GM06990 (cell line): ENCODE measurements at regions not wholly inside any gene's neighbourhood (a gene's known extent, or its start where the extent isn't known, plus 50 kb on each side); places are given as distances from the start of the nearest gene placed in this dataset.

Experiments used
- DNase-seq: peaks from one replicate; pipeline ENCODE4 v3.0.0-alpha.2; 2011; ENCODE audit not compliant: insufficient read length; ENCODE audit errors: extremely low read depth
- H3K27me3 ChIP-seq: replicated peaks from 2 replicates; pipeline ENCODE4 v1.6.0; 2011; ENCODE audit warnings: low read length; ENCODE audit not compliant: control insufficient read depth, insufficient read depth
- H3K36me3 ChIP-seq: 2 replicates; pipeline ENCODE4 v1.5.1; 2011; ENCODE audit warnings: low read length; ENCODE audit not compliant: control insufficient read depth, insufficient read depth
- H3K4me3 ChIP-seq: replicated peaks from 2 replicates; pipeline ENCODE4 v1.5.1; 2011; ENCODE audit warnings: low read depth, mild to moderate bottlenecking, control low read depth, low read length
- TF ChIP-seq, protein P1 (sequence below): IDR thresholded peaks from 2 replicates; pipeline ENCODE4 v1.5.1; 2011; ENCODE audit warnings: low read length, control low read depth, mild to moderate bottlenecking, inconsistent platforms; ENCODE audit not compliant: insufficient read depth, poor library complexity, severe bottlenecking

- TF ChIP-seq, protein P1, sequence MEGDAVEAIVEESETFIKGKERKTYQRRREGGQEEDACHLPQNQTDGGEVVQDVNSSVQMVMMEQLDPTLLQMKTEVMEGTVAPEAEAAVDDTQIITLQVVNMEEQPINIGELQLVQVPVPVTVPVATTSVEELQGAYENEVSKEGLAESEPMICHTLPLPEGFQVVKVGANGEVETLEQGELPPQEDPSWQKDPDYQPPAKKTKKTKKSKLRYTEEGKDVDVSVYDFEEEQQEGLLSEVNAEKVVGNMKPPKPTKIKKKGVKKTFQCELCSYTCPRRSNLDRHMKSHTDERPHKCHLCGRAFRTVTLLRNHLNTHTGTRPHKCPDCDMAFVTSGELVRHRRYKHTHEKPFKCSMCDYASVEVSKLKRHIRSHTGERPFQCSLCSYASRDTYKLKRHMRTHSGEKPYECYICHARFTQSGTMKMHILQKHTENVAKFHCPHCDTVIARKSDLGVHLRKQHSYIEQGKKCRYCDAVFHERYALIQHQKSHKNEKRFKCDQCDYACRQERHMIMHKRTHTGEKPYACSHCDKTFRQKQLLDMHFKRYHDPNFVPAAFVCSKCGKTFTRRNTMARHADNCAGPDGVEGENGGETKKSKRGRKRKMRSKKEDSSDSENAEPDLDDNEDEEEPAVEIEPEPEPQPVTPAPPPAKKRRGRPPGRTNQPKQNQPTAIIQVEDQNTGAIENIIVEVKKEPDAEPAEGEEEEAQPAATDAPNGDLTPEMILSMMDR: no peak
- H3K27me3 ChIP-seq: no peaks in the 10 kb centered on the region
- no peak for DNase-seq
- no peaks in the 10 kb centered on the region for H3K36me3 ChIP-seq
- no peak overlapping the region for H3K4me3 ChIP-seq
Observed at GRCh38 chr2:4018535-4018934, 315.2 kb downstream of the DCDC2C start.

GRCh38 chr2:4020153-4020552 is 316.8 kb downstream of the DCDC2C start:
- Histone ChIP-seq H3K27me3 (no peaks in the 10 kb centered on the region), H3K36me3 (no peaks in the 10 kb centered on the region), H3K4me3 (no peak overlapping the region)
- DNase-seq: no peak
- TF ChIP-seq, protein P1: no peak

DNA sequence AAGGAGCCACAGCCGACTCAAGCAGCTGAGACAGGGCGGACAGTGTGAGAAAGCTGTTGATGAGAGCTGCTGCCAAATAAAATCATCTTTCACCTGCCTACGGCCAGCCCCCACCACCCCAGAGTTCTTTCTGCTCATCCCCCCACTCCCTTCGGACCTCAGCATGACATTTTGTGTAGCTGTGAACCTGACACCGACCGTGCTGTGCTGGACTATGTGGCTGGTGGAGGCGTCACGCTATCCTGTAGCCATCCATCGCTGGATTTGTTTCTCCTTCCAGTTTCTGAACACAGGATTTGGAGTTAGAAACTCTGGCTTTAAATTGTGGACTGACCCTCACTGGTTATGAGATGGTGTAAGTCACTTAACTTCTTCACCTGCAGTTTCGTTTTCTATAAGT is 317.3 kb downstream of the DCDC2C start:
- Histone ChIP-seq H3K27me3 (no peaks in the 10 kb centered on the region), H3K4me3 (no peak overlapping the region), H3K36me3 (no peaks in the 10 kb centered on the region)
- TF ChIP-seq, protein P1: no peak
- no peak for DNase-seq

- TF ChIP-seq, protein P1: no peak
- H3K27me3 ChIP-seq: no peaks in the 10 kb centered on the region
- no peak overlapping the region for H3K4me3 ChIP-seq
- no peak for DNase-seq
- no peaks in the 10 kb centered on the region for H3K36me3 ChIP-seq
Observed at GRCh38 chr2:4024605-4025004, 321.2 kb downstream of the DCDC2C start.

DNA sequence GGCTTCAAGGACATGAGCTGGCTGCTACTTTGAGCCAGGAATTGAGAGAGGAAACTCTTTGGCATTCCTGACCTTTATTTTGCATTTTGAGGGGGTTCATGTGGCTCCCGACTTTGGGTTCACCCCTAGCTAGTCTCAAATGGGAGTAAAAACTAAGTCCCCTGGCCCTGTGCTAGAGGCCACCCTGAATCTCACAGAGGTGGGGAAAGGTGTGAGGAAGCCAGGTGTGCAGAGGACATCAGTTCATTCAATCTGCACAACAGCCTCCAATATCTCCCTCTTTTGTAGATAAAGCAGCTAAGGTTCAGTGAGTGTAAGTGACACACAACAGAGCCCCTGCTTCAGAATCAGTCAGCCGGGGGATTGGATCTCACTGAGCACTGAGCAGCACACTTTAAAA is 325.7 kb downstream of the DCDC2C start:
- Histone ChIP-seq H3K36me3 (no peaks in the 10 kb centered on the region), H3K27me3 (no peaks in the 10 kb centered on the region), H3K4me3 (no peak overlapping the region)
- no peak for DNase-seq
- TF ChIP-seq, protein P1: no peak

DNA sequence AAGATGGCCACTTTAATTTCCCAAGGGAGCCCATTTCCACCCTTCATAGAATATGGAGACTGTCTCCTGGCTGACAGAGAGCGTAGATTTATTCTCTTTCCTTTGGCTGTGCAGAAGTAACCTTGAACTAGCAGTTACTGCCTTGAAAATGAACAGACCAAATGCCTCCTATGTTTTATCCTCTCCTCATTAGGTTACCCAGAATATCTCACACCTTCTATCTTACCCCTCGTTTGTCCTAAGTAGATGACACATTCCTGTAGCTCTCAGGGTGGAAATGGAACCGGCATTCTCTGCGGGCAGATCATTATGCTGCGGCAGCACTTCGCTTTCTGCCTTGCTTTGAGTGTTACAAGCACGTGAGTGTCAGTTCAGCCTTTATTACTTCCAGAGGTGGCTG is 336.5 kb downstream of the DCDC2C start:
- TF ChIP-seq, protein P1: no peak
- no peak for DNase-seq
- Histone ChIP-seq H3K4me3 (no peak overlapping the region), H3K36me3 (no peaks in the 10 kb centered on the region), H3K27me3 (no peaks in the 10 kb centered on the region)
